HepG2 (cell line): ENCODE measurements at regions not wholly inside any gene's neighbourhood (a gene's known extent, or its start where the extent isn't known, plus 50 kb on each side); places are given as distances from the start of the nearest gene placed in this dataset.

Experiments
- ATAC-seq: fragments of 200-7000 bp; cut with Tn5 transposase; 3 replicates; pipeline ENCODE4 v1.9.1; 2020; ENCODE audit warnings: mild to moderate bottlenecking, moderate library complexity
- BruUV-seq: library from RNA; stranded (reverse); fragments of 400-500 nt; replicated peaks from 2 replicates; lab custom pipeline; 2021; lab: Mats Ljungman, UMichigan
- CTCF ChIA-PET: fragments of 300-600 bp; formaldehyde crosslinking; extraction: SDS; loops from one replicate; lab custom pipeline; 2021; ENCODE audit warnings: low total read pairs, inconsistent platforms, low intra/inter-chr PET ratio; lab: Yijun Ruan, JAX
- POLR2A ChIA-PET: fragments of 350-600 bp; sonication (Branson Sonifier 250); formaldehyde crosslinking; loops from one replicate; lab custom pipeline; 2020; ENCODE audit warnings: antibody characterized with exemption, inconsistent platforms; lab: Yijun Ruan, JAX
- DNase-seq: peaks from one replicate; pipeline ENCODE4 v3.0.0-alpha.2; 2015; ENCODE audit warnings: low spot score
- FAIRE-seq: peaks from 3 replicates; lab custom pipeline; 2011; peaks lifted over from hg19 to GRCh38; lab: Jason Lieb, UNC
- H2AFZ ChIP-seq: one replicate; pipeline ENCODE4 v1.6.1; 2011; ENCODE audit warnings: low read length, inconsistent platforms
- H3K27ac ChIP-seq: fragments of 300-600 bp; 3 replicates; pipeline ENCODE4 v1.8.0; 2011; ENCODE audit warnings: mixed run types, mild to moderate bottlenecking, mixed read lengths, low read length, inconsistent platforms; ENCODE audit not compliant: insufficient read depth; ENCODE audit errors: extremely low read length
- H3K27me3 ChIP-seq, 2 experiments: fragments of 200-600 bp in 1 of 2; 2 replicates in 1 of 2; 3 replicates in 1 of 2; pipeline versions ENCODE4 v1.6.0 to v1.8.0; 2011; ENCODE audit warnings: low read length in 2 of 2, mild to moderate bottlenecking in 2 of 2, moderate library complexity in 2 of 2, inconsistent platforms in 1 of 2; ENCODE audit not compliant: insufficient read depth in 2 of 2, control insufficient read depth in 1 of 2
- H3K36me3 ChIP-seq, 2 experiments: fragments of 200-600 bp in 1 of 2; replicated peaks in 1 of 2; 2 replicates in 1 of 2; 3 replicates in 1 of 2; pipeline versions ENCODE4 v1.5.1 to v1.8.0; 2011; ENCODE audit warnings: low read length in 2 of 2, inconsistent platforms in 1 of 2; ENCODE audit not compliant: insufficient read depth in 2 of 2, control insufficient read depth in 1 of 2
- H3K4me1 ChIP-seq: 2 replicates; pipeline ENCODE4 v1.5.1; 2012; ENCODE audit warnings: low read length, inconsistent platforms; ENCODE audit not compliant: insufficient read depth
- H3K4me2 ChIP-seq: 2 replicates; pipeline ENCODE4 v1.6.0; 2011; ENCODE audit warnings: low read depth, low read length, inconsistent platforms
- H3K4me3 ChIP-seq, 3 experiments: fragments of 200-600 bp in 1 of 3; sonication (generic), shearing (Covaris generic) in 1 of 3; replicated peaks in 1 of 3; 2 replicates each; pipeline ENCODE4 v1.5.1; 2011 to 2016; ENCODE audit warnings: low read length in 3 of 3, inconsistent platforms in 2 of 3, low read depth in 2 of 3, mild to moderate bottlenecking in 2 of 3, control low read depth in 1 of 3, mixed read lengths in 1 of 3; ENCODE audit not compliant: insufficient read depth in 1 of 3
- H3K79me2 ChIP-seq: one replicate; pipeline ENCODE4 v1.6.1; 2011; ENCODE audit warnings: low read length, inconsistent platforms; ENCODE audit not compliant: insufficient read depth
- H3K9ac ChIP-seq: 2 replicates; pipeline ENCODE4 v1.6.0; 2011; ENCODE audit warnings: mild to moderate bottlenecking, low read depth, low read length, inconsistent platforms; ENCODE audit not compliant: insufficient read depth
- H3K9me3 ChIP-seq: 2 replicates; pipeline ENCODE4 v1.5.1; 2012; ENCODE audit warnings: mild to moderate bottlenecking, low read length
- H4K20me1 ChIP-seq: 2 replicates; pipeline ENCODE4 v1.6.0; 2011; ENCODE audit warnings: inconsistent platforms, mild to moderate bottlenecking, low read length, moderate library complexity; ENCODE audit not compliant: insufficient read depth
- CEBPZ ChIP-seq: IDR thresholded peaks from 2 replicates; pipeline ENCODE4 v1.6.1; 2012; ENCODE audit warnings: low read length, improper control_type of control experiment
- GTF3A ChIP-seq: sonication (generic); formaldehyde crosslinking; conservative IDR thresholded peaks from 2 replicates; pipeline ENCODE4 v1.4.0; 2020; ENCODE audit warnings: mild to moderate bottlenecking, missing genetic modification reagents
- SRSF4 ChIP-seq: fragments of 200-400 bp; formaldehyde crosslinking; IDR thresholded peaks from one replicate; pipeline ENCODE4 v1.6.1; 2018; ENCODE audit warnings: mild to moderate bottlenecking, low read depth, low read length, moderate library complexity; ENCODE audit not compliant: poor library complexity, severe bottlenecking
- ZC3H4 ChIP-seq: sonication (generic); formaldehyde crosslinking; IDR thresholded peaks from 2 replicates; pipeline ENCODE4 v1.4.0; 2020; ENCODE audit warnings: missing genetic modification reagents, borderline replicate concordance
- WGBS: methylation state at CpG from one replicate; pipeline ENCODE4 v1.1.6; 2017; ENCODE audit warnings: low lambda C conversion rate; 5-methylcytosine and 5-hydroxymethylcytosine counted together
- in situ Hi-C: cut with HindIII; loops from 2 replicates; pipeline ENCODE4 v1.10.0; 2017; ENCODE audit warnings: low pct_unique_long_range_greater_than_20kb; ENCODE audit not compliant: extremely low pct_ligation_motif_present
- intact Hi-C: fragments of 100-400 bp; cut with micrococcal nuclease; formaldehyde crosslinking; loops from one replicate; pipeline ENCODE4 v1.10.0; 2022; ENCODE audit not compliant: unreplicated experiment

GRCh38 chr3:186442162-186442561 is 80.1 kb upstream of the DGKG start:
- no TSS peak for BruUV-seq
- no peak overlapping the region for H3K4me3 ChIP-seq

More at GRCh38 chr3:186442162-186442561, 80.1 kb upstream of the DGKG start:
- POLR2A ChIA-PET, result no interaction called here
- Histone ChIP-seq H3K9ac (no peak overlapping the region), H3K4me2 (no peak overlapping the region), H3K27ac (no peak overlapping the region), H2AFZ (no peak overlapping the region), H3K27me3 (no peaks in the 10 kb centered on the region; a peak in 1 of 5 replicates), H3K79me2 (no peaks in the 10 kb centered on the region), H3K36me3 (no peaks in the 10 kb centered on the region), H3K9me3 (no peaks in the 10 kb centered on the region), H4K20me1 (no peaks in the 10 kb centered on the region), H3K4me1 (no peaks in the 10 kb centered on the region)
- intact Hi-C loops (no loop called here), in situ Hi-C loops (no loop called here)
- TF ChIP-seq SRSF4 (no peak), GTF3A (CRISPR knock-in tag) (no peak), CEBPZ (no peak), ZC3H4 (CRISPR knock-in tag) (no peak)
- WGBS, result 19% methylated on average over 2 of the region's 2 CpGs
- FAIRE-seq (no peak), DNase-seq (no peak), ATAC-seq (no peak)
- CTCF ChIA-PET, result no interaction called here
